Activated T-cell treated with anti-CD3 and anti-CD28 coated beads, Interleukin-2, amount 50 U/mL, for 24 hours (primary cell): ENCODE measurements at regions not wholly inside any gene's neighbourhood (a gene's known extent, or its start where the extent isn't known, plus 50 kb on each side); places are given as distances from the start of the nearest gene placed in this dataset.

Experiments used
- DNase-seq: peaks from one replicate; pipeline ENCODE4 v3.0.0-alpha.2; 2020
- H3K27ac Mint-ChIP-seq: 2 replicates; pipeline ENCODE4 v1.8.0; 2020; ENCODE audit warnings: mild to moderate bottlenecking, mixed read lengths
- H3K27me3 Mint-ChIP-seq: 2 replicates; pipeline ENCODE4 v1.8.0; 2020; ENCODE audit warnings: mixed read lengths
- H3K36me3 Mint-ChIP-seq: 2 replicates; pipeline ENCODE4 v1.8.0; 2020; ENCODE audit warnings: low read depth, mixed read lengths
- H3K4me1 Mint-ChIP-seq: 2 replicates; pipeline ENCODE4 v1.8.0; 2020; ENCODE audit warnings: low read depth, mixed read lengths
- H3K4me3 Mint-ChIP-seq: 2 replicates; pipeline ENCODE4 v1.8.0; 2020; ENCODE audit warnings: mild to moderate bottlenecking, moderate library complexity, mixed read lengths
- H3K9me3 Mint-ChIP-seq: 2 replicates; pipeline ENCODE4 v1.8.0; 2020; ENCODE audit warnings: mixed read lengths

- Mint-ChIP-seq H3K4me3 (no peak overlapping the region), H3K9me3 (peaks cover 3% of the 10 kb centered on the region), H3K27me3 (no peaks in the 10 kb centered on the region), H3K27ac (no peak overlapping the region), H3K36me3 (no peaks in the 10 kb centered on the region), H3K4me1 (no peaks in the 10 kb centered on the region)
- no peak for DNase-seq
Observed at GRCh38 chr13:85486663-85487062, 312.6 kb downstream of the SLITRK6 start.

DNA sequence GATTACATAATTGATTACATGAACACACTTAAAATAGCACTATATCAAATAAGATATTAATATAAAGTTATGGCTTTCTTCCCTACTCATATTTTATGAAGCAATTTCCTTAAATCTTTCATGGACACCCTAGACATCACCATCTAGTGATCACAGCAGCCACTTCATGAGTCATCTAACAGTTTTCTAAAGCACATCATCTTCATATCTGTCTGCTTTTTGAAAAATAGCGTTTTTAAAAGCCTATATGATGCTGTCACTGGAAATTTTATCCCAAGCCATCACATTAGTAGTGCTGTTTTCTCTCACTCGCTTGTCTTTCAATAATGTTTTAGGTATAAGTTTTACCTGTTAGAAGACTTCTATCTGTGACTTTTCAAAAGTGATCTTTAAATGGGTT lies 326.1 kb downstream of the SLITRK6 start:
- Mint-ChIP-seq H3K4me3 (no peak overlapping the region), H3K4me1 (no peaks in the 10 kb centered on the region), H3K9me3 (peaks cover 4% of the 10 kb centered on the region), H3K27me3 (no peaks in the 10 kb centered on the region), H3K36me3 (no peaks in the 10 kb centered on the region), H3K27ac (no peak overlapping the region)
- DNase-seq = no peak

DNA sequence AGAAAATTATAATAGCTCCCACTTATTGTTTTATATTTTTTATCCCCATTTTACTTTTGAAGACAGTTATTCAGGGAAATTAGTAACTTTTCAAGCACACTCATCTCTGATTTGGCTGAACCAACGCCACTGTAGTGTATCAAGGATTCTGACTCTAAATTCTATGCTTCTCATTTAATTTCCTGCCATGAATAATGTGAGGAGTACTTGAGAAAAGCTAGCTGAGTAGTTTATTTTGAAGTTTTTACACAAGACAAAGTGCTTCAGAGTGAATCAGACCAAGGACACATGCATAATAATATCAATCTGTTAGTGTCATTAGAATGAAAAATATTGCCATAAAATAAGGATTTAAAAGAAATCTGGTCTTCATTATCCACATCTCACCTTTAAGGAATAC lies 329.9 kb downstream of the SLITRK6 start:
- no peaks in the 10 kb centered on the region for H3K36me3 Mint-ChIP-seq
- no peaks in the 10 kb centered on the region for H3K9me3 Mint-ChIP-seq
- no peak overlapping the region for H3K4me3 Mint-ChIP-seq
- H3K27me3 Mint-ChIP-seq = no peaks in the 10 kb centered on the region
- H3K4me1 Mint-ChIP-seq = no peaks in the 10 kb centered on the region
- no peak for DNase-seq
- H3K27ac Mint-ChIP-seq = no peak overlapping the region

GRCh38 chr13:85462792-85463425 lies 336.3 kb downstream of the SLITRK6 start:
- peaks cover 13% of the 10 kb centered on the region for H3K9me3 Mint-ChIP-seq
- H3K4me3 Mint-ChIP-seq = no peak overlapping the region

DNA sequence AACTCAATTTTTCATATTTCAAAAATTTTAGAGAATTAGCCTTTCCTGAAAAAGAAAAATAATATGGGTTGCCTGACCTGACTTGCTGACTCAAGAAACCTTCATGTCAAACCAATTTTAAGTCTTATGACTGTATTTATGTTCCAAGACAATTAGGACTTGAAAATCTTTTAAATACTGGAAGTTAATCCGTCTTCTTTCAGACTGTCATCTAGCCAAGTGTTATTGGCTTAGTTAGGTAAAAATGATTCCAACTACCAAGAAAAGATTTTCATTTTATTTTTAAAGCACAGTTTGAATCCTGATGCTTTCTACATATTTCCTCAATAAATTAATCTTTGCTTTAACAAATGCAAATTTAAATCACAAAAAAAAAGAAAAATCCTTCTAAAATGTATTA lies 337.6 kb downstream of the SLITRK6 start:
- Mint-ChIP-seq H3K4me3 (no peak overlapping the region), H3K36me3 (no peaks in the 10 kb centered on the region), H3K4me1 (no peaks in the 10 kb centered on the region), H3K9me3 (peaks cover 21% of the 10 kb centered on the region), H3K27ac (no peak overlapping the region), H3K27me3 (no peaks in the 10 kb centered on the region)
- no peak for DNase-seq

More at GRCh38 chr13:85462792-85463425, 336.3 kb downstream of the SLITRK6 start:
- no peaks in the 10 kb centered on the region for H3K4me1 Mint-ChIP-seq
- H3K27me3 Mint-ChIP-seq = no peaks in the 10 kb centered on the region
- no peak overlapping the region for H3K27ac Mint-ChIP-seq
- no peak for DNase-seq
- H3K36me3 Mint-ChIP-seq = no peaks in the 10 kb centered on the region

GRCh38 chr13:85445534-85445933 lies 353.7 kb downstream of the SLITRK6 start:
- H3K4me1 Mint-ChIP-seq = no peaks in the 10 kb centered on the region
- no peaks in the 10 kb centered on the region for H3K27me3 Mint-ChIP-seq
- no peak overlapping the region for H3K4me3 Mint-ChIP-seq
- H3K36me3 Mint-ChIP-seq = no peaks in the 10 kb centered on the region
- no peak overlapping the region for H3K27ac Mint-ChIP-seq
- H3K9me3 Mint-ChIP-seq = no peaks in the 10 kb centered on the region
- no peak for DNase-seq

DNA sequence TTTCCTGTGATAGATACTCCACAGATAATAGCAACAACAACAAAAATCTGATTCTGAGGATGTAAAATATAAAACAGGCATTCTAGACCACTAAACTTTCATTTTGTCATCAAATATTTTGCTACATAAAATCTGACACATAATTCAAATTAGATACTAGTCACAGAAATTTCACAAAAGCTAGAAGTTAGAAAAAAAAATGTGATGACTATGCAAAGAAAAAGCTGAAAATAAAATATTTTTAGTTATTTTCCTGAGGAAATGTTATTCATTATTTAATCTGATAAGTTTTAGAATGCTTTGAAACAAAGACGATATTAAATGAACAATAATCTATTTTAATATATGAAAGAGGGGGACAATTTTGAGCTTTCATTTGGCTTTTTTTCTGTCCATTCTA lies 357.2 kb downstream of the SLITRK6 start:
- no peaks in the 10 kb centered on the region for H3K4me1 Mint-ChIP-seq
- H3K9me3 Mint-ChIP-seq = no peaks in the 10 kb centered on the region
- no peak overlapping the region for H3K27ac Mint-ChIP-seq
- H3K4me3 Mint-ChIP-seq = no peak overlapping the region
- no peaks in the 10 kb centered on the region for H3K36me3 Mint-ChIP-seq
- DNase-seq = no peak
- H3K27me3 Mint-ChIP-seq = no peaks in the 10 kb centered on the region

GRCh38 chr13:85441364-85441763 lies 357.9 kb downstream of the SLITRK6 start:
- Mint-ChIP-seq H3K27ac (no peak overlapping the region), H3K27me3 (no peaks in the 10 kb centered on the region), H3K4me1 (no peaks in the 10 kb centered on the region), H3K4me3 (no peak overlapping the region), H3K9me3 (no peaks in the 10 kb centered on the region), H3K36me3 (no peaks in the 10 kb centered on the region)
- DNase-seq = no peak

GRCh38 chr13:85436029-85436428 lies 363.2 kb downstream of the SLITRK6 start:
- Mint-ChIP-seq H3K36me3 (no peaks in the 10 kb centered on the region), H3K4me3 (no peak overlapping the region), H3K4me1 (no peaks in the 10 kb centered on the region), H3K27me3 (no peaks in the 10 kb centered on the region), H3K9me3 (peaks cover 3% of the 10 kb centered on the region), H3K27ac (no peak overlapping the region)
- no peak for DNase-seq

GRCh38 chr13:85434927-85435326 lies 364.3 kb downstream of the SLITRK6 start:
- Mint-ChIP-seq H3K27me3 (no peaks in the 10 kb centered on the region), H3K9me3 (peaks cover 3% of the 10 kb centered on the region), H3K27ac (no peak overlapping the region), H3K4me3 (no peak overlapping the region), H3K36me3 (no peaks in the 10 kb centered on the region), H3K4me1 (no peaks in the 10 kb centered on the region)
- no peak for DNase-seq

DNA sequence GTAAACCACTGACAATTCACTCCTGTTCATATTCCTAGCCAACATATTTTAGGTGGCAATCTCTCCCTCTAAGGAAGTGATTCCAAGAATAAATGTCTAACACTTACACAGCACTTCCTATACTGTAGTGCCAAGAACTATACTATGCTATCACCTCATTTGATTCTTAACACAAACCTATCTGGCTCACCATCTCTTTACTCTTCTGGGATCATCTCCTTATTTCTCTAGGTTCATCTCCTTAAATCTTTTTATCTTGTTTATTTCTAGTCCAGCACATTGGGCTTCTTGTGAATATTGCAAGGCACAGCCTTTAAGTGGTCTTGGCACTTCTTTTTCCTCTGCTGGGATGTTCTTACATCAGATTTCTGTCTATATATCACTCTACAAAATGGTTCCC lies 366.3 kb downstream of the SLITRK6 start:
- DNase-seq = no peak
- Mint-ChIP-seq H3K4me1 (no peaks in the 10 kb centered on the region), H3K27ac (no peak overlapping the region), H3K36me3 (no peaks in the 10 kb centered on the region), H3K27me3 (no peaks in the 10 kb centered on the region), H3K4me3 (no peak overlapping the region), H3K9me3 (peaks cover 3% of the 10 kb centered on the region)

GRCh38 chr13:85431720-85432119 lies 367.5 kb downstream of the SLITRK6 start:
- DNase-seq = no peak
- H3K9me3 Mint-ChIP-seq = peaks cover 3% of the 10 kb centered on the region
- no peaks in the 10 kb centered on the region for H3K27me3 Mint-ChIP-seq
- H3K4me1 Mint-ChIP-seq = no peaks in the 10 kb centered on the region
- H3K4me3 Mint-ChIP-seq = no peak overlapping the region
- H3K36me3 Mint-ChIP-seq = no peaks in the 10 kb centered on the region
- H3K27ac Mint-ChIP-seq = no peak overlapping the region

DNA sequence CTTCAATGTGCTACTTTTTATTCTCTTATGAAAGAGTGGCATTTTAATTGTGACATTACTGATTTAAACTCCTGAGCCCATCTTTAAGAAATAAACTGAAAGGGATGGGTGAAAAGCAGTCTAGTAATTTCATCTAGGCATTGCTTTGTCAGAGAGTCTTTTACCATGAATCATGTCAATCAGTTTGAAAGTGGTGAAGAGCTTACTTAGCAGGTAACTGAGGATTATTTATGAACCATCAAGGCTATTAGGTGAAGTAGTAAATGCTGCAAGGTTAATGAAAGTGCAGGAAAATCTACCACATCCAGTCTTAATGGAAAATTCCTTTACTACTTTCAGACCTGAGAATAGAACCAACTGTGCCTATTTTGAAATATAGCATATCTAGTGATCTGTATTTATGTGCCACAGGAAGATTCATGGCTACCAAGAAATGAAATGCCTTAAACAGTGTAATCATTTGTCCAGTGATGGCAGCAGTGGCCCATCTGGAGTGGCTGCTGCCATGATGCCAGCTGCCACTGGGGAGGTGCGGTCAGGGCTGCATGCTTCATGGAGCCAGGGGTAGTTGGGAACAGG lies 368.9 kb downstream of the SLITRK6 start:
- Mint-ChIP-seq H3K9me3 (peaks cover 1% of the 10 kb centered on the region), H3K4me3 (no peak overlapping the region), H3K4me1 (no peaks in the 10 kb centered on the region), H3K27me3 (no peaks in the 10 kb centered on the region), H3K36me3 (no peaks in the 10 kb centered on the region), H3K27ac (no peak overlapping the region)
- DNase-seq = no peak

DNA sequence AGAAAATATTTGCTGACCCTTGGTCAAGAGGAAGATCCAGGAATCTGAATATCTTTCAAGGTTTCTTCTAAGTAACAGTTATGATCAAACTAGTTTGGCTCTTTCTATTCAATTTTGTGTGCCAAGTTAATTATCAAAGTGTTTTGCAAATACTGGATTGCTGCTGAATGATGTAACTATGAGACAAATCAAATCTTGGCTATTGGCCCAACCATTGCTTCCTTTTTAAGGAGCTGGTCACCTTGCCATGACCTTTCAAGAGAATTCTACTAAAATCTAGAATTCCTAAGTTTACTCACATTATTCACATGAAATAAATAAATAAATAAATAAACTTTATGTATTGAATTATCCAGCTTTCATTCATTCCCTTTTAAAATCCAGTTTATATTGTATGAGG lies 371.8 kb downstream of the SLITRK6 start:
- H3K4me1 Mint-ChIP-seq = no peaks in the 10 kb centered on the region
- H3K36me3 Mint-ChIP-seq = no peaks in the 10 kb centered on the region
- no peak overlapping the region for H3K4me3 Mint-ChIP-seq
- H3K27ac Mint-ChIP-seq = no peak overlapping the region
- H3K9me3 Mint-ChIP-seq = no peaks in the 10 kb centered on the region
- no peaks in the 10 kb centered on the region for H3K27me3 Mint-ChIP-seq
- no peak for DNase-seq

GRCh38 chr13:85420136-85420535 lies 379.1 kb downstream of the SLITRK6 start:
- peaks cover 3% of the 10 kb centered on the region for H3K9me3 Mint-ChIP-seq
- no peaks in the 10 kb centered on the region for H3K27me3 Mint-ChIP-seq
- no peak for DNase-seq
- no peaks in the 10 kb centered on the region for H3K4me1 Mint-ChIP-seq
- H3K36me3 Mint-ChIP-seq = no peaks in the 10 kb centered on the region
- H3K27ac Mint-ChIP-seq = no peak overlapping the region
- no peak overlapping the region for H3K4me3 Mint-ChIP-seq

DNA sequence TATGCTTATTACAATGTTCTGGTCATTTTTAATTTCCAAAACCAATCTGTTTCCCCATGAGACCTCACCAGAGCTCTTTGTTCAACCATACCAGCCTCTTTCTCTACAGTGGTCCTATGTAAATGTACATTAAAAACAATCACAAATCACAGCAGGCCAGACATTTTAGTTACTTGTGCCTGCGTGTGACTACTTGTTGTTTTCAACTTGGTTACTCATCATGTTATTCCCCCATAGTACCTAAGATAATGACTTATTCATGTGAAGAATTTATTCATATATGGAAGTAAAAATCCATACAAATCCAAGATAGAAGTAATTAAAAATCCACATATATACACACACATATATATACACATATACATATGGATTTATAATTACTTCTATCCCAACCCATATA lies 379.6 kb downstream of the SLITRK6 start:
- Mint-ChIP-seq H3K27me3 (no peaks in the 10 kb centered on the region), H3K27ac (no peak overlapping the region), H3K4me1 (no peaks in the 10 kb centered on the region), H3K9me3 (peaks cover 3% of the 10 kb centered on the region), H3K4me3 (no peak overlapping the region), H3K36me3 (no peaks in the 10 kb centered on the region)
- no peak for DNase-seq
